ENCODE measurements at regions not wholly inside any gene's neighbourhood (a gene's known extent, or its start where the extent isn't known, plus 50 kb on each side); places are given as distances from the start of the nearest gene placed in this dataset.

GRCh38 chr13:74707291-74707690 lies 573.1 kb upstream of the KLF12 start:
- DNase-seq = no peak

- no peak for DNase-seq
Measured at GRCh38 chr13:74706801-74707200, 572.6 kb upstream of the KLF12 start.

- DNase-seq = no peak
Measured at GRCh38 chr13:74705438-74705837, 571.2 kb upstream of the KLF12 start.

GRCh38 chr13:74703855-74704387 lies 569.7 kb upstream of the KLF12 start:
- DNase-seq = no peak

- no peak for DNase-seq
Measured at GRCh38 chr13:74696148-74696922, 562.1 kb upstream of the KLF12 start.

GRCh38 chr13:74695021-74695800 lies 561.0 kb upstream of the KLF12 start:
- DNase-seq = no peak

GRCh38 chr13:74687442-74688182 lies 553.4 kb upstream of the KLF12 start:
- no peak for DNase-seq

- DNase-seq = no peak
Measured at GRCh38 chr13:74683411-74683810, 549.2 kb upstream of the KLF12 start.

GRCh38 chr13:74682746-74683145 lies 548.5 kb upstream of the KLF12 start:
- no peak for DNase-seq

GRCh38 chr13:74681891-74682290 lies 547.7 kb upstream of the KLF12 start:
- DNase-seq = no peak

- no peak for DNase-seq
Measured at GRCh38 chr13:74678308-74678965, 544.2 kb upstream of the KLF12 start.

- DNase-seq = no peak
Measured at GRCh38 chr13:74675972-74676371, 541.8 kb upstream of the KLF12 start.

- DNase-seq = no peak
Measured at GRCh38 chr13:74675182-74675581, 541.0 kb upstream of the KLF12 start.

GRCh38 chr13:74674720-74675119 lies 540.5 kb upstream of the KLF12 start:
- DNase-seq = no peak

- no peak for DNase-seq
Measured at GRCh38 chr13:74669149-74669548, 534.9 kb upstream of the KLF12 start.

GRCh38 chr13:74667656-74668203 lies 533.5 kb upstream of the KLF12 start:
- no peak for DNase-seq

GRCh38 chr13:74662905-74663304 lies 528.7 kb upstream of the KLF12 start:
- DNase-seq = no peak

- DNase-seq = no peak
Measured at GRCh38 chr13:74661851-74662250, 527.6 kb upstream of the KLF12 start.

GRCh38 chr13:74657765-74658164 lies 523.6 kb upstream of the KLF12 start:
- no peak for DNase-seq

- no peak for DNase-seq
Measured at GRCh38 chr13:74651121-74651520, 516.9 kb upstream of the KLF12 start.

- no peak for DNase-seq
Measured at GRCh38 chr13:74647991-74648390, 513.8 kb upstream of the KLF12 start.

GRCh38 chr13:74647211-74647610 lies 513.0 kb upstream of the KLF12 start:
- no peak for DNase-seq

GRCh38 chr13:74646091-74646490 lies 511.9 kb upstream of the KLF12 start:
- DNase-seq = no peak

Data from CD4-positive, alpha-beta T cell treated with Interleukin-15 for 1 hour (primary cell).